ENCODE measurements at regions not wholly inside any gene's neighbourhood (a gene's known extent, or its start where the extent isn't known, plus 50 kb on each side); places are given as distances from the start of the nearest gene placed in this dataset.

DNA sequence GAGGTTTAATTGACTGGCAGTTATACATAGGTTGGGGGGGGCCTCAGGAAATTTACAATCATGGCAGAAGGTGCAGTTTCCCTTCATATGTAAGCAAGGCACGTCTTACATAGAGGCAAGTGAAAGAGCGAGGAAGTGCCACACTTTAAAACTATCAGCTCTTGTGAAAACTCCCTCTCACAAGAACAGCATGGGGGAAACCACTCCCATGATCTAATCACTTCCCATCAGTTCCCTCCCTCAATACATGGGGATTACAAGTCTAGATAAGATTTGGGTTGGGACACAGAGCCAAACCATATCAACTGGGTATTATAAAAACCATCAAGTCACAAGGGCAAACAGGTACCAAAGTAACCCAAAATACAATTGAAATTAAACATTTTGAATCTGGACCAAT, 182.0 kb upstream of the FAT4 start:
- DNase-seq, result no peak

DNA sequence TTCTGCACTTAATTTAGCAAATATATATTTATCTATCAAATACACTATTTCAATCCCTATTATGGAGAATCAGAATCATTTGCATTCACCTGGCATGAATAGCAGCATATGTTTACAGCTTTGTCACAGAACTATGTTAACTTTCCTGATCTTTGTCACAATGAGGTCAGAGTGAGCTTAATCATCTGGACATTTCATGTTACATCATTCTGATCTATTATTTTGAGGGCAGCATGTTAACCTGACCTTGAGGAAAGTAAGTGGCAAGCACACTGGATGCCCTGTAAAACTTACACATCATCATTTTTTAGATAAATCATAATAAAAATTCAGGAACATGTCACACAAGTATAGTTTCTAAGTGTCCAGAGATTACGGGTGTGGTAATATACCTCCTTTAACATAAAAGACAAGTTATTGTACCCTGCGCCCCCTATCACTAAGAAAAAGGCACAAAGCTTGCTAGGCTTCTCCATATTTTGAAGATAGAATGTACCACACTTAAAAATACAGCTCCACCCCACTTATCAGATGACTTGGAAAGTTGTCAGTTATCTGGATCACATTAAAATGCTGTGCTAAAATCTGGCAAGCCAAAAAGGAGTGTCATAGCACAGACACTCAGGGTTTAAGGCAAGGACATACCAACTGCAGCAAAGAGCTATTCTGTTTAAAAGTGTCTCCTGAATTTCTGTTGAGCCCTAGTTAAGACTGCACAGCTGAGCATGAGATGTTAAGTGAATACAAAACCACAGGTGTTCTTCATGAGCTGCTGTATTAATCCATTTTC, 182.7 kb upstream of the FAT4 start:
- DNase-seq, result no peak

DNA sequence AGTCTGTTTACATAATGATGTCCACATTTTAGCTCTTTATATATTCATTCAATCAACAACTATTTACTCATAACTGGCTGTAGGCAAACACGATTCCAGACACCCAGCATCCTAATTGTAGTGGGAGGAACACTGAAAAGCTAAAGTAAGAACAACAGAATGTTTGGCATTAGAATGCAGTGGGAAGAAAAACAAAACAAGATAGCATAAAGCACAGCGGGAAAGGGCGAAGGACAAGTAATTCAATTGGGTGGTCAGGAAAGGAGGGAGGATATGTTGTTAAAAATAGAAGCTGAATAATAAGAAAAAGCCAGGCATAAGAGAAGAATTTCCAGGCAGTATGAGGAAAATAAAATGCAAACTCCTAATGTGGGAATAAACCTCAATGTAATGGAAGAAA, 189.5 kb upstream of the FAT4 start:
- no peak for DNase-seq

DNA sequence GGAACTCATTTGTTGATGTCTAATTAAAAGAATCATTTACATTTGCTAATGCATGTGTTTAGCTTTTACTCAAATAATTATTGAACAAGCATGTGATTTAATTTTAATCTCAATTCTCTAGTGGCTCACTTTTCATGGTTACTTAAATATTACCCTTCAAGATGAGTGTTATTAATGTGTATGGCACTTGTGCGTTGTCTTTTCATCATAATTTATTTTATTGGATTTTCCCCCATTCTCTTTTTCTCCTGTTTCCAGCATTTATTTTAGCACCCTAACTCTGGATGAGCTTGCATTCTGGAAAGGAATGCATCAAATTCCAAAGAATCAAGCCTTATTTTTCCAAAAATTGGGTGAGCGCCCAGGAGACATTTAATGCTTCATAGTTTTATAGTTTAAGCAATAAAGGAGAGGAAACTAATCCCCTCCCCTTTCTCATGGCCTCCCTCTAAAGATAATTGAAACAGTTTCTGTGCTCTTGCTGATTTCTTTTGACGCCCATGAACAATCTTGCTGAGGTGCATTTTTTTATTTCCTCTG, 191.1 kb upstream of the FAT4 start:
- DNase-seq, result no peak

DNA sequence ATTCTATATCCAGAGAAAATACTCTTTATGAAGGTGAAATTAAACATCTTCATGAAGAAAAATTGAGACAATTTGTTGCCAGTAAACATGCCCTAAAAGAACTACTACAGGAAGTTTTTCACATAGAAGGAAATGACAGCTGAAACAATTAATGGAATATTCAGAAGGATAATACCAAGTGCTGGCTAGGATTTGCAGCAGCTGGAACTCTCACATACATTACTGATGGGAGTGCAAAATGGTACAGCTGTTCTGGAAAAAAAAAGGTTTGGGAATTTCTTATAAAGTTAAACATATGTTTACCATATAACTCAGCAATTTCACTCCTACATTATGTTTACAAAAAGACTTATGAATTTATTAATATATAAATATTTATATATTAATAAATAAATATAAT, 193.2 kb upstream of the FAT4 start:
- DNase-seq, result no peak

DNA sequence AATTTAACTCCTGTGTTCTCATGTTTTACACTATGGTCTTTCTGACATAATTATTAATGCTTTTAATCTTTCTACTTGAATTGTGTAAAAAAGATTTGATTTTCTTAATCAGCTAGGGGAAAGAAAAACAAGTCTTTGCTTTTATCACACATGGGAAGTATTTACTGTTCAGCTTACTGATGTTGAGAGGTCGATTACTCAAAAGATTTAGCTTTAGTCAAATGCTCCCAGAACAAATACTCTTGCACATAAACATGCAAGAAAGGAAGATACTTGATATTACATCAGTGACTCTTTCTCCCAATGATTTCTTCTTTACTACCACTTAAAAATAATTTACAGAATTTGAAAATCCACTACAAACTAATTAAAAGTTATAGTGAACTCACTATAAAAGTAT, 198.3 kb upstream of the FAT4 start:
- no peak for DNase-seq

DNA sequence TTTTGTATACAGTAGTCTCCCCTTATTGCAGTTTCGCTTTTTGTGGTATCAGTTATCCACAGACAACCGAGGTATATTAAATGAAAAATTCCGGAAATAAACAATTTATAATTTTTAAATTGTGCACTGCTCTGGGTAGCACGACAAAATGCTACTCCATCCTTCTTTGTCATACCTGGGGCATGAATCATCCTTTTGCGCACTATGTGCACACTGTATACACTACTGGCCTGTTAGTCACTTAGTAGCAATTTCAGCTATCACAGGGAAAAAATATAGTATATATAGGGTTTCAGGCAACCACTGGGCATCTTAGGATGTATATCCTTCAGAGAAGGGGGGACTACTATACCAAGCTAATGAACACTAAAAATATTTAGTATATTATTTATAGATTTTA, 198.8 kb upstream of the FAT4 start:
- peak; percentile 13 to 36 for DNase-seq

DNA sequence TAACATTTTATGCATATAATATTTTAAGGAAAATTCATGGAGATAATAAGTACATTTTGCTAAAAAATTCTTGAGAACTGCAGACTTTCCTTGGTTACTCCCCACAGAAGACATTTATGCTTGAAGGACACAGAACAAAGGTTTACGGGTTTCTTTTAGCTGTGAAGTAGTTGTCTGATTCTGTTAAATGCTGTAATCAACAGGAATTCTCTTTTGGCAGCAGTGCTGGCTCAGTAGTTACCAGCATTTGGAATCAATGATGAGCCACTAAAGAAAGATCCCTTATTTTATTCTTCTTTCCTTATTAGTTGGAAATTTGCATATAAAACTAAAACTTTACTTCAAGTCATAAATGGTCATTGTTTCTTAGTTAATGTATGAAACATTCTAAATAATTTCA, 199.3 kb upstream of the FAT4 start:
- DNase-seq, result no peak

DNA sequence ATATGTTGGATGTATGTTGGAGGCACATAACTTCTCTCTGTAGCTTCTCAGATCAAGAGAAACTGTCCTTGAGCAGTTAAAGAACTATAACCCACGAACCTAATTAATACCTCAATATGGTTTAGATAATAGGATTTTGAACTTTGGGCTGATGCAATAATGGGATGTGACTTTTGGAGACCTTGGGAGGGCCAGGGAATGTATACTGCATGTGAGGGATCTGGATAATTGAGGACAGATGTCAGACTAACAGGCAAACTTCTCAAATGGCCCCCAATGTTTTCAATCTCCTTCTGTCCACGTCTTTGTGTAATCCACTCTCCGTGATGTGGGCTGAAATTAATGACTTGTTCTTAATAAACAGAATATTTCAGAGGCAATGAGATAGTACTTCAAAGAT, 202.2 kb upstream of the FAT4 start:
- no peak for DNase-seq

DNA sequence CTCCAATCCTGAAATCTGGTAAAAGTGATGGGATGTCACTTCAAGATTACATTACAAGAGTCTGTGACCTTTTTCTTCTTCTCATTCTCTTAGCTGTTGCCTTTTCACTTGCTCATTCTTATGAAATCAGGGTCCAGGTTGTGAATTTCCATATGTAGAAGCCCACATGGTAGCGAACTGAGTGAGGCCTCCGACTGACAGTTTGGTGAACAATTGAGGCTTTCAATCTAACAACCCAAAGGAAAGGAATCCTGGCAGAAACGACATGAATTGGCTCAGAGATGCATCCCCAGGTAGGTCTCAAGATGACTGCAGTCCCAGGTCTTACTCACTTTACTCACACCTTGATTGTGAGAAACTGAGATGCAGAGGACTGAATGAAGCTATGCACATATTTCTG, 203.4 kb upstream of the FAT4 start:
- DNase-seq, result no peak

DNA sequence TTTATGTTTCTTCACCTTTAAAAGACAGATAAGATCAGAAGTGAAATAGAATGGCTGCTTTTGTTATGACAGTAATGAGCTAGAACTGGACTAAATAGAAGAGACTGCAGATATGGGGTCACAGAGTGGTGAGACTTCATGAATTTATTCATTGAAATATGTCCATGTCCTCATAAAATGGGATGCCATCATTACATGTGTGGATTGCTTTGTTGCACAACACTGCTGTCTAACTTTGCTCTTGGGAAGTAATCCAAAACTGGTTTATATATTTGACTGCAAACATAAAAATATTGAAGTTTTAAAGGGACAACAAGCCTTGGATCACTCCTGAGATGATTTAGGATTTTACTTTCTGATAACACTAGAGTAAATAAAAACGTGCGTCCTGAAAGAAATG, 209.2 kb upstream of the FAT4 start:
- no peak for DNase-seq

DNA sequence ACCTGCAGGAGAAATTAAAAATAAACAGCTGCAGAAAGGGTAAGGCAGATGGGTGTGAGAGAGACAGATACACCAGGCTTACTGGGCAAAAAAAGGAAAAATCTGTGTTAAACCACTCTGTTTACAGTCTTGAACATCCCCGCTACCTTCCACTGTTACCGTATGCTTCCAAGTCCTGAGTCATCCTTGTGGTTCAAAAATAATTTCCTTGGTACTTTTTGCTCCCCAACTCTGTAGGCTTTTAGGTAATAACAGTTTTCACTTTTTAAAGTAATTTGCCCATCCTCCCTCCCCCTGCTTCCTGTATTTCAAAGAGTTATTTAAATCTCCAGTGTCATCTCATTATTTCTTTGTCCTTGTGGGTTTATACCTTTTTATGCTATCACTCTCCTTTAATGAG, 210.1 kb upstream of the FAT4 start:
- no peak for DNase-seq

DNA sequence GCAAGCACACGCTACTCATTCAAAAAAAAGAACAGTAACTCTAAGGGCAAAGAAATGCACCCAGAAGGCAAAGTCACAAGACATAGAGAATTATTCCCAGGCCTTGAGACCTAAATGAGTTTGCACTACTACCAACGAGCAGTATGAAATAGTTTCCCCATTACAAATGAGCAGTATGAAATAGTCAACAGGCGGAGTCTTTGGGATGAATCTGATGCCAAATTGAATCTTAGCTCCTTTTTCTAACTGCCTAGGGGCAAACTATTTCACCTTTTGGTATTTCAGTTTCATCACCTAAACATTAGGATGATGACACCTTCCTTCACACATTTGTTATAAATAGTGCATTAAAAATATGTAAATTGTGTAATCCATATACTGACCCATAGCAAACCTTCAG, 213.0 kb upstream of the FAT4 start:
- no peak for DNase-seq

DNA sequence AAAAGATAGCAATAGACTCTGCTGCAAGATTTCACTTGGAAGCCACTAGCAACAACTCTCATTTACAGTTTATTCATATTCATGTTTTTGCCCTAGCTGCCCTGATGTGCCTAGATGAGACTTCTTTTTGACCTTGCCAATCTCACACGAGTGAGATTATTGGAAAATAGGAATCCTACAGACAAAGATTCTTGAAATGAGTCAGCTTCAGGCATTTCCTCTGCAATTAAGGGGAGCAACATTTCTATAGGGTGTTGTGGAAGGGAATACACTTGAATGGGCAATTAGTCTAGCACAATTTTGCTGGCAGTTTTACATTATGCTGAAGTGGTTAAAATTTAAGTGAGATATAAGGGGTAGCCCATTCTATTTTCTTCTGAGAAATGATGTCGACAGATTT, 217.0 kb upstream of the FAT4 start:
- no peak for DNase-seq

DNA sequence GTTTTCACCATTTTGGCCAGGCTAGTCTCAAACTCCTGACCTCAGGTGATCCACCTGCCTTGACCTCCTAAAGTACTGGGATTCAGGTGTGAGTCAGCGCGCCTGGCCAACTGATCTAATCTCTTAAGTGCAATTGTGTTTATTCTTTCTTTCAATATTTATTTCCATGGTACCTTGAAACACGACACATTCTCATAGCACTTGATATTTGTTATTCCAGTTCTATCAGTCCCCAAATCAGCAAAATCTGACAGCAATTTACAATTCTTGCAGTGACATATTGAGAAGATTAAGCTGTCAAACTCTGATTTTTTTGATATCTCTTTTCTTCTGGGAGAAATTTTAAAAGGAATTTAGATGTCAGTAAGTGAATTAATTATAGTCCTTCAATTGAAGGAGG, 218.1 kb upstream of the FAT4 start:
- no peak for DNase-seq

DNA sequence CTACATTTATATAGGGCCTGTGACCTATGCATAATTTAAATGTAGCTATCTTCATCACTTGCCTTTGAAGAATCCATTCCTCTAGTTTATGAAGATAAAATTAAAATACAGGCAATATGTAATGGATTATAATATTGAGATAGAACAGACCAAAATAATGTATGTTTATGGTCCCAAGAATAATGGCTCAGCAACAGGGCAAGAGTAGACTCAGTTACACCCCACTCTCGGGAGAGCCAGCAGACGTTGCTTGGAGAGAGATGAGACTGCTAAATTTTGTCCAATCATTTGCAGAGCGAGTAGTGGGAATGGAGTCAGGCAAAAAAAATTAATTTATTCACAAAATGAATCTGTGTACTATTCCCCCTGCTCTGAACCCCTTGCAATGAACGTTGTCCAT, 223.2 kb upstream of the FAT4 start:
- no peak for DNase-seq

DNA sequence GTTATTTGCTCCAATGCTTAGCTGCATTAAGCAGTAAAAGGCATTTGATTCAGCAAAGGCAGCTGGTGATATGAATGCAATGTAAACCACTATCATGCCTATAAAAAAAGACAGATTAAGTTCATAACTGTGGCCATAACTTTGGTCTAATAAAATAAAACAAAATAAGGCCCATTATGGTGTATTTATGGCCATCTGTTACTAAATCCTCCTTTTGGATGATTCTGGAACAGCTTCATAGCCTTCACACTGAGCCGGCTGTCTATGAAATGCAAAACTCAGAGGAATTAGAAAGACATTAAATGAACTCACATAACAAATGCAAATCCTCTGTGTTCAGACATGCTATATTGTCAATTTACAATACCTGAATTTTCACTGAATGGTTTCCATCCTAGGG, 223.7 kb upstream of the FAT4 start:
- no peak for DNase-seq

DNA sequence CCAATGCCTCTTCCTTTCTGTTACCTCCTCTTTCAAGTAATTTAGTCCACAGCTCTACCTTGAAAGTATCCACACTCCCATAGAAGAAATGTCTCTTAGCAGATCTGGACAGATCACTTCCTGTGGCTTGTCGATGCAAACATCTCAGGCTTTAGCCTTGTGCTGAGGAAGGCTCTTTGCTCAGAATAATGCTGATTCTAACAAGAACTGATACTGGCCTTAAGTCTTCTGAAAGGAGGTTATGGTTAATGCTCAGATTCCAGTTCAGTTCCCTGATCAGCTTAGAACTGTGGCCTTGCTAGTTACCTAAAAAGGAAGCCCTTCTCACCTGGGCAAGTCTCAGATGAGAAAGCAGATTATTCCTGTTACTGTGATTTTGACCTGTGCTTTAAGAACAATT, 230.1 kb upstream of the FAT4 start:
- DNase-seq, result no peak

DNA sequence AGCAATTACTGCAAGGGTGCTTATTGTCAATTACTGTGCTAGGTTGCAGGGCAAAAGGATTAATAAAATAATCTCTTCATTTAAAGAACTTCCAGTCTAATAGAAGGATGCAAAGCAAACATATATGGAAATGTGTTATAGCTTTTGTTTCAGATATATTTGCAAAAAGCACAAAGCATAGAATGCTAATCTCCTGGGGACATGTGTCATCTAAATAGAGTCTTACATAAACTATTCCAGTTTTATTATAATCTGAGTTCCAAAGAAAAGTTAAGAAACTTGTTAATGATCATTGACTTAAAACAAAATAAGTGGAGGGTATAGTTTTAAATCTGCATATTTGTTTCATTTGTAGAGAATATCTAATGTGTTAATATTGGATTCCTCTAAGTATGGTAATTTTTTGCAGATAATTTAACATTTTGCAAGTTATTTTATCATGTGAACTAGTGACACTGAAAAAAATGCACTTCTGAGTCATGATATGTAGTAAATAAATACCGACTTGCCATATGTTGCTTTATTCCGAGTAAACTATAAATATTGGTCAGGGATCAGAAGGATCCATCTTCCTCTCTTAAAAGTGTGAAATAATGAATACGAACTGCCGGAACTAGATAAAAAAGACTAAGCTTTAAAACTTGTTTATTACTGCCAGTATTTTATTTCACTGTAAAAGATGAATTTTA, 231.9 kb upstream of the FAT4 start:
- no peak for DNase-seq

DNA sequence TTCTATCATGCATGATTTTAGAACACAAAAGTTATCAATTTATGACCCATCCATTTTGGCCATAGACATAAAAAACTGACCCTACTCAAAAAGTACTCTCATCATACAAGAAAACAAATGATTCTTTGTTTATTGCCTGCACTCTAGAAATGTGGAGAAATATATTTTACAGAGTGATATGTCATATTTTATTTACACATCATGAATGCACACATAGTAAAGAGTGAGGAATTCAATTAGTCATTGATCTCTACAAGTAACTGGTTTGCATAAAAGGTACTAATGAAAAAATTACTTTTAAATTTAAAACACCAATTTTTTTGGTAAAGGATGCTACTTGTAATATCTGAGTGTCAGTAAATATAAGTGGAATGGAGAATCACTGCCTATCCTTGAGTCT, 242.5 kb upstream of the FAT4 start:
- DNase-seq, result no peak

DNA sequence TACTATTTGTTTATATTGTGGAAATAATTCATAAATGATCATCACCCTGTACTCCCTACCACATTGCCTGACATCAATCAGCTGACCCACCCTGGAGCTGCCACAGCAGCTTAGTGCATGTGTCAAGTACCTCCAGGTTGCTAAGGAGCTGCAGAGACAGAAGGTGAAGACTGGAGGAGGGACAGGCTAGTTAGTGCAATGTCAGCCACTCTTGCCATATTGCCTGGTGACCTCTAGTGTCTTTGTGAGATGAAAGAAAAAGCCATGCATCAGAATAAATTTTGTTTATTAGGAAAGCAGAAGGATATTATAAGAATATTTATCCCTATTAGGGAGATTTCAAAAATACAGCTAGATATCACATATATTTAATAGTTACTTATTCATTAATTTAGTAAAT, 243.9 kb upstream of the FAT4 start:
- peak in 1 of 2 experiments; percentile 6 for DNase-seq

DNA sequence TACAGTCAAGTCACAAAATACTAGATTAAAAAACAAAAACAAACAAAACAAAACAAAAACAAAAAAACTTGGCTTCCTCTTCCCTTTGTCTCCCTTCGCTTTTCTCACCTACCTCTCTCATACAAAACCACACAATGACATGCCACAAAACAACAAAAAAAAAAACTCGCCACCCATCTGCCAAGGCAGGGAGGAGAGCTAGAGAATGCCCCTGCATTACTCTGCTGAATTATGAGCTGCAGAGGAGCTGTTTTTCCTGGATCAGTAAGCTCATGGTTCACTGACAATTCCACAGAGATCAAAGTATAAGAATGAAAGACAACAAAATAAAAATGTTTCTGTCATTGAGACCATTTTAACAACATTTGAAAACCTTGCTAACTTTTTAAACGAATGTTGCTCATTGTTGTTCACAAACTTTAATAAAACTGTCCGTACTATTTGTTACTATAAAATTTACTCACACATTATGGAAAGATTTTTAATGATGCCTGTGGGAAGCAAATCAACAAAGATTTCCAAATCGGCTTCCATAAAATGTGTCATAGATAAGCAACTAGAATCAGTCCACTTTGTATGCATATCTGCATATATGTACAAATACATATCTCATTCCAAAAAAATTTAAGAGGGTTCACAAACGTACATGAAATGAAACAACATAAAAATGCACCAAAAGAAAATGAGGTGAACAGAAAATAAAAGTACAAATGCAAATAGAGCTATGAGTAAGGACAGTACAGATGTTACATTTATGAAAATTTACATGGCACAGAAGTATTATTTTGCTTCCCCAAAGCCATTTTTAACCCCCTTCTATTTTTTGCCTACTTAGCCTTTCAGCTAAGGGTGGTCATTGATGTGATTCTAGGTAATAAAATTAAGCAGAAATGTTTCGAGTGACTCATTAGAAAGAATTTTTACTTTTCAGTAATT, 252.4 kb upstream of the FAT4 start:
- DNase-seq, result no peak

DNA sequence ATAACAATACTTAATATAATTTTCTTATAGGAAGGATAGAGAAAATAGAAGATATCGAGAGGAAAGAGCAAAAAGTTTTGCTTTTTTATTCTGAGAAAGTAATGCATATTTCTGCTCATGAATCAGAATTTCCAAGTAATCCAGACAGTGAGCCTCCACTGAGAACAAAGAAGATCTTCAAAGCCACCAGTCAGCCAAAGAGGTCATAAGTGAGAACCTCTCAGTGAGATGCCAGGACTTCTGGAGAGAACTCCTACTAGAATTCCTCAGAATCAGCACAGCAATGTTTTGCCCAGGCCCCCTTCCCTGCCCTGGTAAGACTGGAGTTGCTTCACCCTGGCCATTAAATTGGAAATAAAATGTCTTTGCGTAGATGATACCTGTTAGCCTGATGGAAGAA, 254.4 kb upstream of the FAT4 start:
- no peak for DNase-seq

DNA sequence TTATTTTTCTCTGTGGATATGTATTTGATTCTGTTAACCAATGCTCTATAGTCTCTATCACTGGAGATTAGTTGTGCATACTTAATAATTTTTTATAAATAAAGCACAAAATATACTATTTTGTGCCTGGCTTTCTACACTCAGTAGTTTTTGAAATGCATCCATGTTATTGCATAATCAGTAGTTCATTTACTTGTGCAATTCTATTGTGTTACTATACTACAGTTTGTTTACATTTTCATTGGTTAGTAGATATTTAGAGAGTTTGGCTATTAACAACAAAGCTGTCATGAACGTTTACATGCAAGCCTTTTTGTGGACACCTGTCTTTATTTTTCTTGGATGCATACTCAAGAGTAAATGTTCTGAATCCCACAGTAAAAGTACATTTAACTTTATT, 265.0 kb upstream of the FAT4 start:
- no peak for DNase-seq

Data from SW 1271 (cell line).